NCI-H524 treated with DMSO at 0.1 percent for 48 hours (cell line): ENCODE measurements at regions not wholly inside any gene's neighbourhood (a gene's known extent, or its start where the extent isn't known, plus 50 kb on each side); places are given as distances from the start of the nearest gene placed in this dataset.
"Not testable (repeated sequence)": the region's sequence is repeated elsewhere in the genome, so short reads cannot be mapped to it uniquely, and the experiment has no call there.

Source experiments
- DNase-seq: peaks from one replicate; lab custom pipeline; 2025; lab: John Stamatoyannopoulos, UW

DNA sequence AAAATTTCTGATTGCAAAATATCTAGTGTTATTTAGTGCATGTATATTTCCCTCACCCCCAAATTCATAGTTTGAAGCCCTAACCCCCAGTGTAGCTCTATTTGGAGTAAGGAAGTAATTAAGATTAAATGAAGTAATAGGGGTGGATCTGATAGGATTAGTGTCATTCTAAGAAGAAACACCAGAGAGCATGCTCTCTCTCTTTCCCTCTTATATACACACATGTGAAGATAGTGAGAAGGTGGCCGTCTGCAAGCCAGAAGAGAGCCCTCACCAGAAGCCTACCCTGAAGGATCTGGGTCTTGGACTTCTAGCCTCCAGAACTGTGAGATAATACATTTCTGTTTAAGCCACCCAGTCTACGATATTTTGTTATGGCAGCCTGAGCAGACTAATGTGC lies 120.3 kb downstream of the TMEM30B start:
- no peak for DNase-seq

DNA sequence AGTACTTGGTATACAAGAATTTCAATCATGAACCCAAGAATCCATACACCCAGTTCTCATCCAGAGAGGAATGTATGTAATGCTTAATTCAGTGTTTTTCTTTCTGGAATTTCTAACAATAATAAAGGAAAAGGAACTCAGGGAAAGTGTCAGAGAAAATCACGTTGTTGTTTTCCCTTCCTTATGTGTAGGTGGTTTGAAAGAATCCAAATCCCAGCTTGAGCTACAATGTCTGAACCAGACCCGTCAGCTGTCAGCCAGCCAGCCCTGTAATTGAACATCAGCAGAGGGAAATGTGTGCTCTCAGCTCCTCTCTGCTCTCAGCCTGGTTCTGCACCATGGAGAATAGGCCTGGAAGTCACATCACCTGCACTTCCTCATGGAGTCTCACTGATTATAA lies 126.5 kb downstream of the TMEM30B start:
- DNase-seq: no peak

DNA sequence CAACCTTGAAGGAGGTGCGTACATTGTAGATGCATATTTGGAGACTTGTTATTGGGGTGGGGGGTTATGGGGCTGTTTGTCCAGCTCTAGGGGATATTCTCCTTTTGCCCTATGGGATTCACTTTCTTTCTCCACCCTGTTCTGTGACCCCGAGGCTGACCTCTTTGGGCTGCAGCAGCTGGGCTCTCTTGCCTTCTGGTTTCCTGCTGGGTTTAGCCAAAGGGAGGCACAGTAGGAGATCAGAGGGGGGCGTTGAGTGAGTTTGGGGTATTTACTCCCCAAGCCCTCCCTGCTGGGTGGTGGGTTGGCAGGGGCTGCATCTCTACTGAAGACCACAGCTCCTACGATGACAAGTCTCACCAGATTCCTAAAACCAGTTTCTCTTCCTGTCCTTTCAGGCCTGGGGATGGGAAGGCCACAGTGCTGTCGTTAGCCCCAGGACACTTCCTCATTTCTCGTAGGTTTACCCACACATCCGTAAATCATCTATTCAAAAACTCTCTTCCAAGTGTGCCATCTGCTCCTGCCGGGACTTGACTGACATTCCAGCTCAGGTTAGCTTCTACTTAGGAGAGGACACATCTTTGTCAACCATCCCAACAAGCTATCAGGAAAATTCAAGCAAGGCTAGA lies 127.1 kb downstream of the TMEM30B start:
- no peak for DNase-seq

DNA sequence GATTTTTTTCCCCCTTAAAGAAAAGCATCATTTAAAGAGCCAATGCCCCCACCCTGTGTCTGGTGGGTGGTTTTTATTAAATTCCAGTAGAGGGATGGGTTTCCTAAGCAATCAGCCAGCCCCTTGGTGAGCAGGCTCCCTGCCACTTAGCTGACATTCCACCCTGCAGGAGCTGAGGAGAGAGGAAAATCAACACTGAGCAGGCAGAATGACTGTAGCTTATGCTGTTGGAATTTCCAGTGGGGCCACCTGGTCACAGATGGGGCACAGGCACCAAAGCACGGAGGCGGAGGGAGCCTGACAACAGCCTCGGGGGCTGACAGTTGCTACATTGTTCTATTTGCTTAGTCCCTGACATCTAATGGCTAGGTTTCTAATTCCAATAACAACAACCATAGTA lies 127.7 kb downstream of the TMEM30B start:
- peak; percentile 36 for DNase-seq

DNA sequence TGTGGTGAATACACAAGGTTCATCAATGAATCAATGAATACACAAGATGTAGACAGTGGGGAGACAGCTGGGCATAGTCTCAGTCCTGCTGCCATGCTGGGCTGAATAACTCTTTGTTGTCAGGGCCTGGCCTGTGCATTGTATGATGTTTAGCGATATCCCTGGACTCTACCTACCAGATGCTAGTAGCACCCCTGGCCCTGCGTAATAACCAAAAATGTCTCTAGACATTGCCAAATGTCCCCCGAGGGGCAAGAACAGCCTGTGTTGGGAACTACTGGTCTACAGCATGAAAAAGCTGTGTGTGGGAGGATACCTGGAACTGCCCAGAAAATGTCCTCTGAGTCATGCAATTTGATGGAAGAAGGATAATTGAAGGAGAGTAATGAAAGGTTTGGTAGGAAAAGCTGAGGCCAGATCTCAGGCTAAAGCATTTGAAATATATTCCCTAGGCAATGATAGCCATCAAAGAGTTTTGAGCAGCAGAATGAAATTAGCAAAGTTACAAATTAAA lies 128.2 kb downstream of the TMEM30B start:
- no peak for DNase-seq

DNA sequence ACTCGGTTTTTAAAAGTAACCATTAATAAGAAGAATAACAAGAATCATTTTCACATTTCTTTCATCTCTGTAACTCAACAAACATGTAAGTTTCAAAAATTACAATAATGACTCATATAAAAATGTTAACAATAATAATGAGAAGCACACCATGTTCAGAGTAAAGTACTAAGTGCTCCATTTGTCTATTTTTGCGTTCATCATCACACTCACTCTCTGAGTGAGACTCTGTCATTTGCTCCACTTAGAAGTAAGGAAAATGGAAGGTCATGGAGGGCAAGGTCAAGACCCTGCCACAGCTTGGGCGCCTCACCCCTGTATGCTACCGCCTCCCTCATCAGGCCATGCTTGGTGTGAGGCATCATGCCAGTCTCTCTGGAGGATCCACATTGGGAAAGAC lies 129.9 kb downstream of the TMEM30B start:
- DNase-seq: no peak

DNA sequence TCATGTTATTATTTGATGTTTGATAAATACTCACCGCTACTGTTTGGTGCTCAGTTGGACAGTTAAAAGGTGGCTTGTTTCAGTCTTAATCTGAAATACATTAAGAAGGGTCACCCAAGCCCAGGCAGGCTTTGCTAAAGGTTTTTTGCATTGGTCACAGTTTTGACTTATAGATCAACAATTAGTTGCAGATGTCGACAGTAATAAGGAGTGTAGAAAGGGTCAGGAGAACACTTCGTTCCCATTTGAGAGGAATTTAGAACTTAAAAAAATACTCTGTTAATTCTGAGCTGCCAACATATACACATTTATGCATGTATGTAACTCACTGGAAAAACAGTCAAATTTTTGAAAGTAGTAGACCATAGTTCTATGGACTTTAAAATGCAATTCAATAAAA lies 130.3 kb downstream of the TMEM30B start:
- no peak for DNase-seq

DNA sequence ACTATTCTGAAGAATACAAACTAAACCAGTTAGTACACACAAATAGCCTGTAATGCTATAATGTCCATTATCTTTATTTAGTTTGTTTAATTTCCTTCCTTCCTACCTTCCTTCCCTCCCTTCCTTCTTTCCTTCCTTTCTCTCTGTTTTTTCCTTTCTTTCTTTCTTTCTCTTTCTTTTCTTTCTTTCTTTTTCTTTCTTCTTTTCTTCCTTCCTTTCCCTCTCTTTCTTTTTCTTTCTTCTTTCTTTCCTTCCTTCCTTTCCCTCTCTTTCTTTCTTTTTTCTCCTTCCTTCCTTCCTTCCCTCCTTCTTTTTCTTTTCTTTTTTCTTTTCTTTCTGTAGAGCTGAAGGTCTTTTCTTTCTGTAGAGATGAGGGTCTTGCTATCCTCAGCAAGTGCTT lies 131.2 kb downstream of the TMEM30B start:
- DNase-seq: no peak

DNA sequence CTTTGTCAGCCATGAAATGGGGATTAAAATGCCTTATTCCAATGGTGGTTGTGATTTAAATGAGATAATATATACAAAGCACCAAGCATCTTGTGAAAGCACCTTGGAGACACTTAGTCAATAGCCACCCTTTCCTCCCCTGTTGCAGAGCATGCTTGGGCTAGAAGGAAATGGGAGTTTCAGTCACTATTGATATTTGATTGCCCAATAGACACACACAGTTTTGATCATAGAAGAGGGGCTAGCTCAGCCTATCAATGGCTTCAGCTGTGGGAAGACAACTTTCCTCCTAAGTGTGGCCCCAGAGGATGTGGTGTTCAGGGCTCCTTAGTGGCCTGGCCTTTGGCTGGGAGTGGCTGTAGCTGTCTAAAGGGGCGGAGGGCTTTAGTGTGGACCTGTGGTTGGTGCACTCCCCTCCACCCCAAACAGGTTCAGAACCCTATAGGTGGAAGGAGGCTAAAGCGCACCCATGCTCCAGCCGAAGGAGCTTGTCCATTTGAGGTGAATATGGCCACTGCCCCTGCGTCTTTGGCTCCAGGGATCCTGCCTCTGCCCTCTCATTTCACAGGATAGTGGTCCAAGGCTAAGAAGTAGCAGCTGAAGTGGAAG lies 132.3 kb downstream of the TMEM30B start:
- DNase-seq: no peak

DNA sequence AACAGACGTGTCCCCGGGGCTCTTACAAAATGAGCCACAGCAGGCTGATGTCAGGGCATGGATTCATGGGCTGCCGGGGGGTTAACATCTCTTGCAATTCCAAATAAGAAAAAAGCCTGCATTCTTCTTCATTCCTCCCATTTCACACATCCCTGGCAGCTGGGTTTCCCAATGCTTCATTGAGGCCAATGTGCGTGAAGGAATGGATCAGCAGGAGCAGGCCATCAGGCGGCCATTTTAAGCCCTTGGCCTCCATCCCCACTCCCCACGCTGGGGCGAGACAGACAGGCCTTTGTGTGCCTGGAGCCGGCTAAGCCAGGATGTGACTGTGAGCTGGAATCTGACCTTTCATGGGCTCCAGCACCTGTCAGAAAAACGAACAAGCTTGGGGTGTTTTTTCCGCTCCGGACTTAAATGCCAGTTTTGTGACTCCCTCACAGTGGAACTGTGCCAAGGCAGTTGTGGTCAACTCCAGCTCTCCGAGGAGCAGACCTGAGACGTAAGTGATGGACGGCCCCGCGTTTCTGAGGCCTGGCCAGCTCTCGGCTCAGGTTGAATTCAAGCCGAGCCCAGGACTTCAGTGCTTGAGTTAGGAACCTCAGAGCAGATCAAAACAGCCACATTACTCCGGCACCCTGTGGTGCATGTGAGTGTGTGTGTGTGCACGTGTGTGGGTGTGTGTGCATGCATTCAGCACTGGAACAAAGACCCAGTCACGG lies 133.1 kb downstream of the TMEM30B start:
- no peak for DNase-seq

DNA sequence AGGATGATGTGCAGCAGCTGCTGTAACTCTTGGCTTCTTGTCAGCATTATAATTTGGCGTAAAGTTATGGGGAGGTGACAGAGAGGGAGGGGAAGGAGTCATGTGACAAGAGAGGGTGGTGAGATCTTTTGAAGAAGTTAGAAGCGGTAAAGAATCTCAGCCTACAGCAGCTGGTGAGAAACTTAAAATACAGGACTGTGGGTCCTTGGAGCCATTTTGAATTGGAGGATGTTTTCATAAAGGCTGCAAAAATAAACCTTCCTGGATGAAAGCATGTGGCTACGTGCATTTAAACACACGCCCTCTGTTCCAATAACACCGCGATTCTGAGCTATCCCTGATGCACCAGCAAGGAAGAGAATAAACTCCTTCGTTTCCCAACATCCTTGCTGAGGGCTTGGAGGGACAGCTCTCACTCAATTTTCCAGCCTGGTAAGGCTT lies 133.7 kb downstream of the TMEM30B start:
- DNase-seq: no peak

DNA sequence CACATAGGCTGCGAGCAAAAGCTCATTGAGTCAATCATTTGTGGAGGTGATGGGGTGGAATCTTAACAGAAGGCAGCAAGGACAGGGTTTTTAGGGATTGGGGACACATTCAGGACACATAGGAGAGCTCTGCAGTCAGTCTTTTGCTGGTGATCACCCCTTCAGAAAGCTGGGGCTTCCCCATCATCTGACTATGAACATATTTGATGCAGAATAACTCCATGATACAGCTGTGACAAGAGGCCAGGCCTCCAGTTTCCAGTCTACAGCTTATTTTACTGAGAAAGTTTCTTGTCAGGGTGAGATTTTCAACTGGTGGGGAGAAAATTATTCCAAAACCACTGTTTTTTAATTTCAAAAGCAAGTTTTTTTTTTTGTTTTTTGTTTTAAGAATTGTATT lies 134.2 kb downstream of the TMEM30B start:
- DNase-seq: no peak

DNA sequence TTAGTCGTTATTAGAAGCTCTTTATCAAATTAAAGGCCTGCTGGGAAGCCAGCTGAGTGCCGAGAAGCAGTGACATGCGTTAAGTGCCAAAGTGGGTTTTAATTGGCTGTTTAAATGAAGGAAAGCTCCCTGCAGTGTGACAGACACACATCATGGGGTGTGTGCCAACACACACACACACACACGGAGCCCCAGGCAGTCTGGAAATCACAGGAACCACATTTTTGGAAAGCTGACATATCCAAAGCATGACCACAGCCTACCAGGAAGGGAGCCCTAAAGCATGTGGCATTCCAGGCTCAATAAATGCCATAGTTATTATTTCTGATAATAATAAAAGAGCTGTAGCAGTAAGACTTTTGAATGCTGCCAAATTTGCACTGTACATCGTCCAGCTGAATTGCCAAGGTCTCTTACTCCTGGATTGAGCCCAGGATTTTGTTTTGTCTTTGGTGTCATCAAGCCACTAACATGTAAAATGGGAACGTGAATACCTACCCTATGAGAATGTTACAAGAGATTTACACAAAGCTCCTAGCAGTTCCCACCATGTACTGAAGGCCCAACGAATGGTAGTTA lies 135.1 kb downstream of the TMEM30B start:
- DNase-seq: peak; percentile 55

DNA sequence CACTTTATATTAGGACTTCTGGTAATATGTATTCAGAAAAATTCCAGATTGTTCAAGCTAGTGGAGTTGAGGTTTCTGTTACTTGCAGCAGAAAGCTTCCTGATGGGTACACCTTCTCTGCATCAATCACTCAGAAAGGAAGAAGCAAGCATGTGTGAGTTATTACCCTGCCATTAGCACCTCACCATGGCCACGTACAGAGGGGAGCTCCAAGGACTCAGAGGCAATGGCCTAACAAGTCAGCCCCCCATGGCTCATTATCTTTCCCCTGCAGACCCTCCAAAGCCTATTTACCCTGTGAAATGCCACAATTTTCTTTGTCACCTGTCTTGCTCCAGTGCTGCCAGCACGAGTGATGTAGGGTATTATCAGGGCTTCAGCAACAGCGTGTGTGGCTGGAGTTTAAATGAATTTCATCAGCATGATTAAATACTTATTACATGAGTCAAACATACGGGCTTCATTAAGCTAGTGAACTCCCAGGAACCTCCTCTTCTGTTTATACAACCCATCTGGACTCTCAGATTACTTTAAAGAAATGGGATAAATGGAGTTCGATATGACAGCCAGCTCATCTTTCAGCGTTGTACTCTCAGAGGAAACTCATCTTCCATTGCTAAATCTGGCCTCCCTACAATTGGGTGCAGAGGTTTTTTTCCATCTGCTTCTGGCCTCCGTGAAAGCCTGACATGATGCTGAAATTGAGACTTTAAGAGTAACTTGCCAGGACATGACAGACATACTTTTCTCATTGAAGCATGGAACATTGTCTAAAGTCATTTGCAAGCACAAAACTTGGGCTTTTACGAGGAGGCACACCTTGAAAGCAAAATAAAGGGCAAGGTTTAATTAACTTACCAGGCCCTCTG lies 135.9 kb downstream of the TMEM30B start:
- peak; percentile 92 for DNase-seq

DNA sequence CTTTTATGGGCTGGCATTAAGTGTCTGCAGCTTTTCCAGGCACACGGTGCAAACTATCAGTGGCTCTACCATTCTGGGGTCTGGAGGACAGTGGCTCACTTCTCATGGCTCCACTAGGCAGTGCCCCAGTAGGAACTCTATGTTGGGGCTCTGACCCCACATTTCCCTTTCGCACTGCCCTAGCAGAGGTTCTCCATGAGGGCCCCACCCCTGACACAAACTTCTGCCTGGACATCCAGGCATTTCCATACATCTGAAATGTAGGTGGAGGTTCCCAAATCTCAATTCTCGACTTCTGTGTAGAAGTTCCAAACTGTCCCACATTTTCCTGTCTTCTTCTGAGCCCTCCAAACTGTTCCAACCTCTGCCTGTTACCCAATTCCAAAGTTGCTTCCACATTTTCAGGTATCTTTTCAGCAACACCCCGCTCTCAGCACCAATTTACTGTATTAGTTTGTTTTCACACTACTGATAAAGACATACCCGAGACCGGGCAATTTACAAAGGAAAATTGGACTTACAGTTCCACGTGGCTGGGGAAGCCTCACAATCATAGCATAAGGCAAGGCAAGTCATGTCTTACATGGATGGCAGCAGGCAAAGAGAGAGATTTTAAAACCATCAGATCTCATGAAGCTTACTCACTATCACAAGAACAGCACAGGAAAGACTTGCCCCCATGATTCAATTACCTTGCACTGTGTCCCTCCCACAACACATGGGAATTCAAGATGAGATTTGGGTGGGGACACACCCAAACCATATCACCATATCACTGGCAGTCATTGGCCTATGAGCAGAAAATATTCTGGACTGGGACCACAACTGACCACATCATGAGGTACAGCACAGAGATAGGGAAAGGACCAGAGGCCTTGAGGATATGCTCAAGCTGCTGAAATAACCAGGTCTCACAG lies 136.8 kb downstream of the TMEM30B start:
- DNase-seq: not testable (repeated sequence)

DNA sequence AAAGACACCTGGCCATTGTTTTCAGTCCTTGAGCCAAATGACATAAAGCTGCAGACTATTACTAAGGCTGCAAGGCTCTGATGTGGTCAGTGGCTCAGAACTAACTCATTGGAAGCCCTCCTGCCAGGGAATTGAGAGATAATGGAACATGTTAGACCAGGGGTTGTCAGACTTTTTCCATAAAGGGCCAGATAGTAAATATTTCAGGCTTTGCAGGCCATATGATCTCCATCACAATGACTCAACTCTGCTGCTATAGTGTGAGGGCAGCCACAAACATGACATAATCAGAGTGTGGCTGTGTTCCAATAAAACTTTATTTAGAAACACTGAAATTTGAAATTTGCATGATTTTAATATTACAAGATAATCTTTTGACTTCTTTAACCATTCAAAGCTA lies 140.3 kb downstream of the TMEM30B start:
- DNase-seq: no peak

DNA sequence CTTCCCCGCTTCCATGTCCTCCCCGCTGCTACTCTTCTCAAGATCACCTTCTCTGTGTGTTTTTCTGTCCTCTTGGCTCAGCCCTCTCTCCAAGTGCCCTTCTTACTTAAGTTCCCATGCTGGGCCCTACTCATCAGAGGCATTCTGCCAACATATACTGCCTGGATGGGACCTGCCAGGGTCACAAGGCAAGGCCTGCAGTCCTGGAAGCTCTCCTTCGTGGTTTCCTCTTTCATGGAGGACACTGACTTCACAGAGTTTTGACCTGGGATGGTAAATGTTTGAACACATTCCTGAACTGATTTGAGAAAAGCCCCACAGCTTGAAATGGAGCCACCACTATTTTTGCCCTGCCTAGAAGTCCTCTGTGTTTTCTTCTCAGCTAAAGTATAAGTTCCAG lies 140.9 kb downstream of the TMEM30B start:
- no peak for DNase-seq

DNA sequence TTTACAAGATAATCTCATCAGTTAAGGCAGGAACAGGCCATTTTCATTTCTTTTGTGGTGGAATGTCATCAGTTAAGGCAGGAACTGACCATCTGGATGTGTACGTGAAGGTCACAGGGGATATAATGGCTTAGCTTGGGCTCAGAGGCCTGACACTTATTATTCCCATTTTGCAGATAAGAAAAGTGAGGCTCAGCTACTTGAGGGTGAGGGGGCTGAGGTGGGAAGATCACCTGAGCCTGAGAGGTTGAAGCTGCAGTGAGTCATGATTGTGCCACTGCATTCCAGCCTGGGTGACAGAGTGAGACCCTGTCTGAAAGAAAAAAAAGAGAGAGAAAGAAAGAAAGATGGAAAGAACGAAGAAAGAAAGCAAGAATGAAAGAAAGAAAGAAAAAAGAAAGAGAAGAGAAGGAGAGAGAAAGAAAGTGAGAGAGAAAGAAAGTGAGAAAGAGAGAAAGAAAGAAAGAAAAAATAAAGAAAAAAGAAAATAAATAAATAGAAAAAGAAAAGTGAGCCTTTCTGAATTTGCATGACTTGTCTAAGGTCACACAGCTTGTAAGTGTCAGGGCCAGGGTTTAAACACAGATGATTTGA lies 142.0 kb downstream of the TMEM30B start:
- DNase-seq: no peak

DNA sequence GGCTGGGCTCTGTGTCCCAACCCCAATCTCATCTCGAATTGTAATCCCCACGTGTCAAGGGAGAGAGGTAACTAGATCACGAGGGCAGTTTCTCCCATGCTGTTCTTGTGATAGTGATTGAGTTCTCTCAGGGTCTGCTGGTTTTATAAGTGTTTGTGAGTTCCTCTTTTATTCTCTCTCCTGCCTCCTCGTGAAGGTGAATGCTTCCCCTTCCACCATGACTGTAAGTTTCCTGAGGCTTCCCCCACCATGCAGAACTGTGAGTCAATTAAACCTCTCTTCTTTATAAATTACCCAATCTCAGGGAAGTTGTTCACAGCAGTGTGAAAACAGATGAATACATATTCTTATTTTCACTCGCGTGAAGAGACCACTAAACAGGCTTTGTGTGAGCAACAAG lies 148.2 kb downstream of the TMEM30B start:
- DNase-seq: no peak

DNA sequence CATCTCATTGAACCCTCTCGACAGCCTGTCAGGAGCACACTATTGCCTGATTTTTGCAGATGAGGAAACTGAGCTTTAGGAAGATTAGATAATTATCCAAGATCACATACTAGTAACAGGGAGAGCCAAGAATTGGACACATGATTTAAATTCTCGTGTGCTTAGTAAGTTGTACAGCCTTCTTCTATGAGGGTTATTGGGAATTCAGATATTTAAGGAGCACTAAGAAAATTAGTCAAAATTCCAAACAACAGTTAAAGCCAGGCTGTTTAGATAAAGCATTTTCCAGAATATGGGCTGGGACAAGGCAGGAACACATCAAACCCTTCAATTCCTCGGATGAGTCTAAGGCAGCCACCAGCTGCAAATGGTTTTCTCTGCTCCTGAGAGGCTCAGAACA lies 148.8 kb downstream of the TMEM30B start:
- DNase-seq: no peak
